ENCODE measurements at regions not wholly inside any gene's neighbourhood (a gene's known extent, or its start where the extent isn't known, plus 50 kb on each side); places are given as distances from the start of the nearest gene placed in this dataset.

- H3K4me1 ChIP-seq (ENCODE audit: insufficient read depth, poor library complexity, severe bottlenecking), result no peaks in the 10 kb centered on the region
- ATAC-seq (ENCODE audit: low read depth), result no peak
- H3K4me3 ChIP-seq (ENCODE audit: severe bottlenecking), result no peak overlapping the region
- H3K36me3 ChIP-seq (ENCODE audit: low read depth), result no peaks in the 10 kb centered on the region
- H3K9me3 ChIP-seq (ENCODE audit: severe bottlenecking), result no peaks in the 10 kb centered on the region
- no peak for DNase-seq (ENCODE audit: low spot score)
- no peaks in the 10 kb centered on the region for H3K27me3 ChIP-seq (ENCODE audit: insufficient read depth, poor library complexity, severe bottlenecking)
- TF ChIP-seq CTCF (IDR thresholded peaks at IDR 0.05; ENCODE audit: poor library complexity, severe bottlenecking), result no peak
- H3K27ac ChIP-seq (ENCODE audit: poor library complexity, severe bottlenecking), result no peak overlapping the region
Observed at GRCh38 chr1:188129856-188130838, 1301.4 kb downstream of the PLA2G4A start.

GRCh38 chr1:188137221-188137620 is 1308.5 kb downstream of the PLA2G4A start:
- Histone ChIP-seq H3K27me3 (ENCODE audit: insufficient read depth, poor library complexity, severe bottlenecking) (no peaks in the 10 kb centered on the region), H3K4me3 (ENCODE audit: severe bottlenecking) (no peak overlapping the region), H3K27ac (ENCODE audit: poor library complexity, severe bottlenecking) (no peak overlapping the region), H3K4me1 (ENCODE audit: insufficient read depth, poor library complexity, severe bottlenecking) (no peaks in the 10 kb centered on the region), H3K36me3 (ENCODE audit: low read depth) (no peaks in the 10 kb centered on the region), H3K9me3 (ENCODE audit: severe bottlenecking) (no peaks in the 10 kb centered on the region)
- DNase-seq (ENCODE audit: low spot score), result no peak
- no peak for TF ChIP-seq CTCF (IDR thresholded peaks at IDR 0.05; ENCODE audit: poor library complexity, severe bottlenecking)
- no peak for ATAC-seq (ENCODE audit: low read depth)

GRCh38 chr1:188140958-188141357 is 1312.2 kb downstream of the PLA2G4A start:
- no peak for TF ChIP-seq CTCF (IDR thresholded peaks at IDR 0.05; ENCODE audit: poor library complexity, severe bottlenecking)
- DNase-seq (ENCODE audit: low spot score), result no peak
- no peaks in the 10 kb centered on the region for H3K27me3 ChIP-seq (ENCODE audit: insufficient read depth, poor library complexity, severe bottlenecking)

GRCh38 chr1:188154196-188154595 is 1325.4 kb downstream of the PLA2G4A start:
- Histone ChIP-seq H3K4me1 (ENCODE audit: insufficient read depth, poor library complexity, severe bottlenecking) (no peaks in the 10 kb centered on the region), H3K27ac (ENCODE audit: poor library complexity, severe bottlenecking) (no peak overlapping the region), H3K4me3 (ENCODE audit: severe bottlenecking) (no peak overlapping the region), H3K36me3 (ENCODE audit: low read depth) (no peaks in the 10 kb centered on the region), H3K9me3 (ENCODE audit: severe bottlenecking) (no peaks in the 10 kb centered on the region), H3K27me3 (ENCODE audit: insufficient read depth, poor library complexity, severe bottlenecking) (no peaks in the 10 kb centered on the region)
- ATAC-seq (ENCODE audit: low read depth), result no peak
- TF ChIP-seq CTCF (IDR thresholded peaks at IDR 0.05; ENCODE audit: poor library complexity, severe bottlenecking), result no peak
- no peak for DNase-seq (ENCODE audit: low spot score)

More at GRCh38 chr1:188140958-188141357, 1312.2 kb downstream of the PLA2G4A start:
- no peak overlapping the region for H3K4me3 ChIP-seq (ENCODE audit: severe bottlenecking)
- ATAC-seq (ENCODE audit: low read depth), result no peak
- no peaks in the 10 kb centered on the region for H3K36me3 ChIP-seq (ENCODE audit: low read depth)
- no peaks in the 10 kb centered on the region for H3K4me1 ChIP-seq (ENCODE audit: insufficient read depth, poor library complexity, severe bottlenecking)
- no peaks in the 10 kb centered on the region for H3K9me3 ChIP-seq (ENCODE audit: severe bottlenecking)
- no peak overlapping the region for H3K27ac ChIP-seq (ENCODE audit: poor library complexity, severe bottlenecking)

- no peaks in the 10 kb centered on the region for H3K9me3 ChIP-seq (ENCODE audit: severe bottlenecking)
- DNase-seq (ENCODE audit: low spot score) (no peak), ATAC-seq (ENCODE audit: low read depth) (no peak)
- H3K27me3 ChIP-seq (ENCODE audit: insufficient read depth, poor library complexity, severe bottlenecking), result no peaks in the 10 kb centered on the region
- H3K27ac ChIP-seq (ENCODE audit: poor library complexity, severe bottlenecking), result no peak overlapping the region
- H3K36me3 ChIP-seq (ENCODE audit: low read depth), result no peaks in the 10 kb centered on the region
- TF ChIP-seq CTCF (IDR thresholded peaks at IDR 0.05; ENCODE audit: poor library complexity, severe bottlenecking), result no peak
- H3K4me3 ChIP-seq (ENCODE audit: severe bottlenecking), result no peak overlapping the region
- H3K4me1 ChIP-seq (ENCODE audit: insufficient read depth, poor library complexity, severe bottlenecking), result no peaks in the 10 kb centered on the region
Observed at GRCh38 chr1:188154761-188155160, 1326.0 kb downstream of the PLA2G4A start.
